ENCODE measurements at regions not wholly inside any gene's neighbourhood (a gene's known extent, or its start where the extent isn't known, plus 50 kb on each side); places are given as distances from the start of the nearest gene placed in this dataset.
A peak's percentile ranks its signal among the peaks of the same experiment; 100 is the strongest.

DNA sequence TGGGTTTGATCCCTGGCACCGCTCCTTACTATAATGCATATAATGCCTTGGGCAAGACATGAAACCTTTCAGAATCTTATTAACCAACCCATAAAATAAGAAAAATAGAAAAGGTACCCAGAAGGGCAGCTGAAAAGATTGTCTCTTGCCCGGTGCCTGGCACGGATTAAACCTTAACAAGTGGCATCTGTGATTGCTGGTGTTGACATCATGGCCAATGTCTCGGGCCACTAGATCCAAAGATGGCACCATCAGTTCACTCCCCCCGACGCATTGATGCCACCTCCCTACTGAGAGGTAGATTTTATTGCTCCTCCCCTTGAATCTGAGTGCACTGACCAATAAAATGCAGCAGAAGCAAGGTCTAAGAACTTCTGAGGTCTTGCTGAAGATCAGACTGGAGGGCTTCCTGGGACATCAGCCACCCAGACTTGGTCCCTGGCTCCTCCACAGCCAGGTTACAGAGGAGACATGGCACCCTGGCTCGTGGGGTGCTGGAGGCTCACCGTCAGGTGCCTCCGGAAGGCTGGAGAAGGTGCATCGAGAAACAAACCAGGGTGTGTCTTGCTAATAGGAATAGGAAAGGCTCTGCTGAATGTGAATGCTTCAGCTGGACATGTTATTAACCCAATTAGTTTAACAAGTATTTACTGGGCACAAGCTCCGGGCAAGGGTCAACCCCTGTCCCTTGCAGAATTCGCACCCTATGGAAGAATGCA lies 80.0 kb upstream of the COL5A1 start:
- no peak for DNase-seq (ENCODE audit: low spot score)

DNA sequence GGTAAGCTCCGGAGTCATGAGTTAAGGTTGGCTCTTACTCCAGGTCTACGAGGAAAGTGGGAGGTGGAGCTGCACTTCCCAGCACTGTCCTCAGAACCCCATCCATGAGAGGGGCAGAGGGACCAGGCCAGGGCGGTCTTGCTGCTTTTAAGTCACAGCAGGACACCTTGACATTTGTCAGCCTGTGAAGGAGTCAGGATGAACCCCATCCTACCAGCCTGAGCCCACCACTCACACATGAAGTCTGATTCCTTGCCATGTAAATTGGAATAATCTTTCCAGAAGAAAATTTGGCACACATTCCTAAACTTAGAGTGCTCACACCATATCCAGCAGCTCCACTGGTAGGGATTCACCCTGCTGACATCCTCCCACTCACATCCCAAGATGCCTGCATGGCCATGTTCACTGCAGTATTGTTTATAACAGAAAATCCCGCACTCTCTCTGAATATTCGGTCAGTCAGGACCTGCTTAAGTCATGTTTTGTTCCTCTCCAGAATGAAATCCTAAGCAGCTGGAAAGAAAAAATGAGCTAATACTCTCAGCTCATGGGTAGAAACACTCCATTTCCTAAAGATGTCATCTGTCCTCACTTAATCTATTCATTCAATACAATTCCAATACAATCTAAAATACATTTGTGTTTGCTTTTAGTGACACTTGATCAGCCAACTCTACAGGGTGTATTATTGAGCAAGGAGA lies 79.3 kb upstream of the COL5A1 start:
- no peak for DNase-seq (ENCODE audit: low spot score)

DNA sequence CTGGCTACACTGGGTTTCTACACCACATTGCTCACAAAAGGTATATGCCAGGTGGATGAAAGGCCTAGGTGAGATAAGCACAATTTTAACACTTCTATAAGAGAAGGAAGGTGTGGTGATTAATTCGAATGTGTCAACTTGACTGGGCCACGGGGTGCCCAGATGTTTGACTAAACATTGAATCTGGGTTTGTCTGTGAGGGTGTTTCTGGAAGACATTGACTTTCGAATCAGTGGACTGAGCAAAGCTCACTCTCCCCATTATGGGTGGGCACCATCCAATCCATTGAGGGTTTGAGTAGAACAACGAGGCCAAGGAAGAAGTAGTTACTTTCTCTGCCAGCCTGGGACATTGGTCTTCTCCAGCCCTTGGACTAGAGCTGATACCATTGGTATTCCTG lies 78.2 kb upstream of the COL5A1 start:
- DNase-seq (ENCODE audit: low spot score): no peak

DNA sequence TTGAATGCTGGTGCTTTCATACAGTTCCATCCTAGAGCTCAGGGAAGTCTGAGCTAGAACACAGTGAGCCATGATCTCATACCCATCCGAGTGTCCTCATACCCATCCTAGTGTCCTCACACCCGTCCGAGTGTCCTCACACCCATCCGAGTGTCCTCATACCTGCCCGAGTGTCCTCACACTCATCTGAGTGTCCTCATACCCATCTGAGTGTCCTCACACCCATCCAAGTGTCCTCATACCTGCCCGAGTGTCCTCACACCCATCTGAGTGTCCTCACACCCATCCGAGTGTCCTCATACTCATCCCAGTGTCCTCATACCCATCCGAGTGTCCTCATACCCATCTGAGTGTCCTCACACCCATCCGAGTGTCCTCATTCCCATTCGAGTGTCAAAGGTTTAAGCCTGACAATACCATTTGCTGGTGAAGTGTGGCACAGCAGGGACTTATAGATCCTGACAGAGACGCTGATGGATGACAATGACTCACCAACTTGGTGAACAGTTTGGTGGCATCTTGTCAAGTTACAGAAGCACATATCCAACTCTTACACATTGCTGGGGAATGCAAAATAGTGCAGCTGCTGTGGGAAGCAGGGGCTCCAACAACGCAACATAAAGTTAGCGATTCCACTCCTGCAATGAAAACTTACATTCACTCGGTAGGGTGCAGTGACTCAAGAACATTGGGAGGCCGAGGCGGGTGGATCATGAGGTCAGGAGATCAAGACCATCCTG lies 77.0 kb upstream of the COL5A1 start:
- DNase-seq (ENCODE audit: low spot score): no peak

DNA sequence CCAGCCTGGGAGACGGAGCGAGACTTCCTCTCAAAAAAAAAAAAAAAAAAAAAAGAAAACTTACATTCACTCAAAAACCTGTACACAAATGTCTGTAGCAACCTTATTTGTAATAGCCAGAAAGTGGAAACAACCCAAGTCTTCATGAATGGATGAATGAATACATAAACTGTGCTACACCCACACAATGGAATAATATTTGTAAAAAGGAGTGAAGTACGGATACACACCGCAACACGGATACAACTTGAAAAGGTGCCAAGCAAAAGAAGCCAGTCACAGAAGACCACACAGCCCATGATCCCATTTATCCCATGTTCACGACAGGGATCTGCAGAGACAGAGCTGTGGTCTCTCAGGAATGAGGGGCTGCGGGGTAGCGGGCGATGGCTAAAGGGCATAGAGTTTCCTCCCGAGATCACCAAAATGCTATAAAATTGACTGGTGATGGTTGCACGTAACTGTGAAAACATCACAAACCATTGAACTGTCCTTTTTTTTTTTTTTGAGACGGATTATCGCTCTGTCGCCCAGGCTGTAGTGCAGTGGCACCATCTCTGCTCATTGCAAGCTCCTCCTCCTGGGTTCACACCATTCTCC lies 76.2 kb upstream of the COL5A1 start:
- DNase-seq (ENCODE audit: low spot score): no peak

DNA sequence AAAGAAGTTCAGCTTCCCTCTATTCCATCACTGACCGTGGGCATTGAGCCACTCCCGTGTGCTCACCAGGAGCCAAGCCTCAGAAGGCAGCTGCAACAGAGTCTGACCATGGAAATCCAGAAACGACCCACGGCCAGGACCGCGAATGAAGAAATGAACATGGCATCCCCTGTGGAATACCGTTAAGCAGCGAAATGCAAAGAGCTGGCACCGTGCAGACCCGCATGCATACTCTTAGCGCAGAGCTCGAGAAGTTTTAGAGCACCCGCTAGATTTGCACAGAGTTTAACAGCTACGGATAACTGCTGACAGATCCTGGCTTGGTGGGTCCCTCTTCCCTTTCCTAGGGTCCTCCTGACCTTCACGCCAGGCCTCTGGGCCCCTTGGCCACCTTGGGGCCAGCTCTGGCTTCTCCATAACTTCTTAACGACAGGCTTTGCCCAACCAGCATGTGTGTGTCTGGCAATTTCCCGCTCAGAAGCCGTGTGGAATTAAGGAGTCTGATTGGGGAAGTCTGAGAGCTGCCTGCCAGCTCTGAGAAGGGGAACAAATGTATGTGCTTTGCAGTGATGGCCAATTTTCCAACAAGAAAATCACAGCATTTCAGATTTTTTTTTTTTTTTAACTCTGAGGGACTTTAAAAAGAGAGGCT lies 75.3 kb upstream of the COL5A1 start:
- no peak for DNase-seq (ENCODE audit: low spot score)

DNA sequence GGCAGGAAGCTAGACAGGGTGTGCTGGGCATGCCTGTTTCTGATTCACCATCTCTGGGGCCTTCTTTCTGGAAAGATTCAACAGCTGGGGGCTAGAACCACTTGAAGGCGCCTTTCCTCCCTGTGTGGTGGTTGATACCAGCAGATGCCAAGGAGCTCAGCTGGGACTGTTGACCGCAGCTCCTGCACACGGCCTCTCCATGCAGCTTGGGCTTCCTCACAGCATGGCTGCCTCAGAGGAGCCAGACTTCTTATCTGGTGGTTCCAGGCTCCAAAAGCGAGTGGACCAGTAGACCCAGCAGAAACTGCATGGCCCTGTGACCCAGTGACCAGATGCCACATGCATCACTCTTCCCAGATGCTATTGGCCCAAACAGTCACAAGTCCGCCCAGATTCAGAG lies 74.7 kb upstream of the COL5A1 start:
- DNase-seq (ENCODE audit: low spot score): no peak

DNA sequence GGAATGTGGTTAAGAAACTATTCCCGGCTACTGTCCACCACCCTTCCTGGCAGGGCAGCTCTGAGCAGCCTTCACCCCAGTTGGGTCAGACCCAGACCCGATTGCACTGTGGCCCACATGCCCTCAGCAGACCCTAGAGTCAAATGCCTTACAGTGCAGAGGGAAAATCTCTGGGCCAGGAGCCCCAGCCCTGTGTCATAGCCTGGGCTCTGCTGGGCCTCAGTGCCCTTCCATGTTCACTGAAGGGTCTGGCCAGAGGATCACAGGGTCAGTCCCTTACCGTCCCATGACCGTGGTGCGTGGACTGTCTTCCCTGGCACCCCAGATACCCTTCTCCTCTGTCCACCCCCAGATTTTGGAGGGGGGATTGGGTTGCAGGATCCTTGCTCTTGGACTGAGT lies 73.5 kb upstream of the COL5A1 start:
- no peak for DNase-seq (ENCODE audit: low spot score)

DNA sequence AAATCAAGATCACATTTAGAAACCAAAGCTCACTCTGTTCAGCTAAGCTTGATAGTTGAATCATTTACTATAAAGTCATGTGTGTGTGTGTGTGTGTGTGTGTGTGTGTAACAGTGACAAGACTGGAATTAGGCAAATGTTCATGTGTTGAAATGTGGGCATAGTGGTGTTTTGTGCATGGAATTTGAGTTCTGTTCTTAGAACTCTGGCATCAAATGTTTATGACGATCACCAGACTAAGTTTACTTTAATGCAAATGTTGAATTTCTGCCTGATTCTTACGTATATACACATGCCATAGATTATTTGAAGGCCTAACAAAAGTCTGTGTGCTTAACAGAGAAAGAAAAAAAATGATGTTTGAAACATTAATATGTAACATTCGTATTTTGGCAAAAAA lies 72.8 kb upstream of the COL5A1 start:
- DNase-seq (ENCODE audit: low spot score): no peak

DNA sequence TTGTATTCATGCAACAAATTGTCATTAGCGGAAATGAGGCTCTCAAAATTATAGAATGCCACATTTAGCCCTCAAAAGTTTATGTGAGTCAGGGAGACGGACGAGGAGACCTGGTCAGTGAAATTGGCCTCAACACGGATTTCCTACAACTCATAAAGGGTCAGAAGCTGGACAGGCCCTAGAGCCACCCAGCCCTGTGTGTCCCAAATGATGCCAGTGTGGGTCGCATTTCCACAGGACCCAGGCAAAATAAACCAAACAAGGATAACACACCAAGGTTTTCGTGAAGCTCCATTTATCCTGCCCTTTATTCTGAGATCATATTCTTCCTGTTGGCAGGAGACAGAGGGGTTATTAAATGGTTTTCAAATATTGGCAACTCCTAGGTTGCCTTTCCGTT lies 72.0 kb upstream of the COL5A1 start:
- DNase-seq (ENCODE audit: low spot score): no peak

DNA sequence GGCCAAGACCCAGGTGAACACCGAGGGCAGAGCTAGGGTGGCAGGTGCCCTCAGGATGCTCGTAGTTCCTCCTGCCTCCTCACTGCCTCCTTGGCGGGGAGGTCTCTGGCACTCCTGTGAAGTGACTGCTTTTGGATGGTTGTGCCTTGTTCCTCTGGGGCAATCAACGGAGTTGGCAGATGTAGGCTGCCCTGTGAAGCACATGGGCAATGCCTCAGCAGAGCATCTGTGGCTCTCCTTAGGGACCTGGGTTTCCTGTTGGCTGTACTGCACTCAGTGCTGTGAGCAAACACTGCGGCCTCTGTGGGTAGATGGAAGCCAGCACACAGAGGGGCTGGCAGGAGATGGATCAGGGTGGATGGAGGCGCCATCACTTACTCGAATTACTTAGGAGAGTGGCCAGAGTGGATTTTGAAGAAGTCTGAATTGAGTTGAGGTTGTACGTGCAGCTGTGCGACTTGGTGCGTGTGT lies 71.4 kb upstream of the COL5A1 start:
- DNase-seq (ENCODE audit: low spot score): no peak

DNA sequence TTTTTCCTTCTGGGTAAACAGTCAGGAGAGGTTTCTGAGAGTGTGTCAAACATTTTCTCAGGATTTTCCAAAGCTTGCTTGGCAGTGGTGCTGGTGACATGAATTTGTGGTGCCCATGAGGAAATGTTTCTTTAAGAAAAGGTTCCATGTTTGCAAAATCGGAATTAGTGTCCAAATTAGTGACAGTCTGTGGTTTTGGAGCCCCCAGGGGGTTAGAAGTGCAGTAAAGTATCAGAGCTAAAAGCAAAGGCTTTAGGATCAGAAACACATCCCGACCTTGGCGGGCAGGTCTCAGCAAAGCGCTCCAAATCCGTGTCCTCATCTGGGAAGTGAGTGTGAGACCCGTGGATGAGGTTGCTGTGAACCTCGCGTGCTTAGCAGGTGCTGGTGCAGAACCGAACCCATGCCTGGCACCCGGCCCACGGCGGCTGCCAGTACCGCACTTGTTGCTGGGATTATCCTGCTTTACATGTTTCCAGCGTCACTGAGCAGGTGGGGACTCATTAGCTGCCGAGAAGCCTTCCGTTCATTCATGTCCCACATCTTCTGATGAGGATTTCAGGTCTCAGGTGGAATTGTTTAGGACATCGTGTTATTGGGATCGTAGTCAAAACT lies 70.8 kb upstream of the COL5A1 start:
- no peak for DNase-seq (ENCODE audit: low spot score)

DNA sequence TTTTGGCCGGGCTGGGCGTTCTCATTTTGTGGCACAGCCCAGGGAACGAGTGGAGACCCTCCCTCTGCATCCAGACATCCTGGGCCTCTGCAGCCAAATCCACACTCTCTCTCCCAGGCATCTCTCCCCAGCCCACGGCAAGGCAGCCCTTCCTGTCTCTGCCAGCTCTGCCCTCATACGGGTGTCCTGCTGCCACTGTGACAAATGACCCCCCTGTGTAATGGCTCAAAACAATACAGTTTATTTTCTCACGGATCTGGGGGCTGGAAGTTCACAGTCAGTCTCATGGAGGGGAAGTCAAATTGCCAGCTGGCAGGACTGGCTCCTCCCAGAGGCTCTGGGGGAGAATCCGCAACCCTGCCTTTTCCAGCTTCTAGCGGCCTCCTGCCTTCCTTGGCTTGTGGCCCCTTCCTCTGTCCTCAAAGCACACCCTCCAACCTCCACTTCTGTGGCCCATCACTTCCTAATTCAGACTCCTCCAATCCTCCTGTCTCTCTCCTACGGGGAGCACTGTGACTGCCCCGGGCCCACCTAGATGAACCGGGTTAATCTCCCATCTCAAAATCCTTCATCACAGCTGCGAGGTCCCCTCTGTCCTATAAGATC lies 70.2 kb upstream of the COL5A1 start:
- no peak for DNase-seq (ENCODE audit: low spot score)

DNA sequence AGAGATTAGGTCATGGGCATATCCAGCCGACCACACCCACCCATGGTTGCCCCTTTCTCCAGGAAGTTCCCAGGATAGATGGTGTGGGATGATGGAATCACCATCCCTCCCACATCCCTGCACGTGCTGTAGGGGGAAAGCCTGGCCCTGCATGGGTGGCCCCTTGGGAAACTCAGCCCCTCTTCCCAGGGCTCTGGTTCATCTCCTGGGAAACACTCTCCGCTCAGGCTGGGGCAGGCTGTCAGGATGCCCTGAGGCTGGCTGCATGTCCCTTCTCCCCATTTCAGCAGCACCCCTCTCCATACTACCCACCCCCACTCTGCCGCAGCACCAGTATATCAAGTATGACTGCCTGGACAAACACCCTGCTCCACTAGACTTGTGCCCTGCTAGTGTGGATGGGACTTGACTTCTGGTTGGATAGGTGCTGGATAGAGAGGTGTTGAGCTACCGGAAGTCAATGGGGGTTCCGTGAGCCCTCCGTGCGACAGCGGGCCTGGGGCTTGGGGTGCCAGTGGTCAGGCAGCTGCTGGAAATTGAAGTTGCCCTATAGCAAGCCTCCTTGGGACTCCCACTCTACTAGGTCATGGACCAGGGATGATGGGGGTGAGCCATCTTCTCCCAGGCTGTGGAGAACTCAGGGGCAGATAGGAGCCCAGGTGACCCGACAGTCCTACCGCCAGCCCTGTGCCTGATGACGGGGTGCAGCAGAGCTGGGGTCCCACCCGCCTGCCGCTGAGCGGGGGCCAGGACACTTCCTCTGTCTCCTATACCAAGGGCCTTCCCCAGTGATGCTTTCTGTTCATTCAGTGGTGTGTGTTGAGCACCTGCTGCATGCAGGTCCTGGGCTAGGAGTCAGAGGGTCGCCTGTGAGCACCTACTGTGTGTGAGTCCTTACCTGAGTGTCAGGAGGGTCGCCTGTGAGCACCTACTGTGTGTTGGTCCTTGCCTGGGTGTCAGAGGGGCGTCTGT lies 69.4 kb upstream of the COL5A1 start:
- peak; percentile 51 for DNase-seq (ENCODE audit: low spot score)

DNA sequence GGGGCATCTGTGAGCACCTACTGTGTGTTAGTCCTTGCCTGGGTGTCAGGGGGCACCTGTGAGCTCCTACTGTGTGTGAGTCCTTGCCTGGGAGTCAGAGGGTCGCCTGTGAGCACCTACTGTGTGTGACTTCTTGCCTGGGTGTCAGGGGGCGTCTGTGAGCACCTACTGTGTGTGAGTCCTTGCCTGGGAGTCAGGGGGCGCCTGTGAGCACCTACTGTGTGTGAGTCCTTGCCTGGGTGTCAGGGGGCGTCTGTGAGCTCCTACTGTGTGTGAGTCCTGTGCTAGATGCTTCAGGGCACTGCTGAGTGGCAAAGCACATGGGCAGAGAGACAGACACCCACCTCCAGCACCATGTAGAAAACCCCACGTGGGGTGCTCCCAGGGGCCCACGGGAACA lies 66.9 kb upstream of the COL5A1 start:
- DNase-seq (ENCODE audit: low spot score): peak; percentile 8

DNA sequence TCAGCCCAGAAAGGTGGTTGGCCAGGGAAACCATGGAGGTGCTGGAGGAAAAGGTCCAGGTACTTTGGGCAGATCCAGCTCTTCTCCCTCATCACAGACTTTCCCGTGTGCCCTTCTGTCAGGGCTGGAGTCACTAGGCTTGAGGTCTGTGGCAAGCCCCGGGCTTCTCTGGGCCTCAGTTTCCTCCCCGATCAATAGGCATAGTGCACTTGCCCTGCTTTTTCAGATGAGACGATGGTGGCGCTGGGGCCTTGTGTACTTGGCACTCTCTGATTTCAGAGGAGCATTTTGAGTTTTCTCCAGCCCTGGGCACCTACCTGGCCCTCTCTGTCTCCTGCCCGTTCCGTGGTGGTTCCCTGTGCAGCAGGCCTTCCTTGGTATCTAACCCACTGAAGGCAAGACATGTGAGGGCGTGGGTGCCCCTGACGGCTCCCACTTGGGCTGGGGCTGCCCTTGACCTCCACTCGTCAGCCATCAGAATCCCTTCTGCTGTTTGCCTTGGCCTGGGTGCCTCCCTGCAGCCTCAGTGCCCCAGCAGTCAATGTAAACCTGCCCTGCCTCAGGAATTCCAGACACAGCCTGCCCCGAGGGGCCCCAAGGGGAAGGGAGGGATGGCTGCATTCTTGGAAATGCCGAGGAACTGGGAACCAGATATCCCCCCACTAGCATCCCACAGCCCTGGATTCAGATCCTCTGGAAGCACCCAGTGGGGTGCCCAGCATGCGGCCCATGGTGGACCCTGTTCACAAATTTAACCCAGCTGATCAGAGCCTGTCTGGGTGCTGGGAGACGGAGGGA lies 66.3 kb upstream of the COL5A1 start:
- DNase-seq (ENCODE audit: low spot score): no peak

DNA sequence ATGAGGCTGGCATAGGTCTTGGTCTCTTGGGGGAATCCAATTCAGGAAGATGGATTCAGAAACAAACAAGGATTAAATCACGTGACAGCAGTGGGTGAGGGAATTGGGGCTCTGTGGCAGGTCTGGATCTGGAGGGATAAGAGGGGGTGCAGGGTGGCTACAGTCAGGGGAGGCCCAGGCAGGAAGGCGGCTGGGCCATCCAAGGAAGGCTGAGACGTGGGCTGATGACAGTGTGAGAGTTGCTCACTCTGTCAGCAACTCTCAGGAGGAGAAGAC lies 65.8 kb upstream of the COL5A1 start:
- no peak for DNase-seq (ENCODE audit: low spot score)

DNA sequence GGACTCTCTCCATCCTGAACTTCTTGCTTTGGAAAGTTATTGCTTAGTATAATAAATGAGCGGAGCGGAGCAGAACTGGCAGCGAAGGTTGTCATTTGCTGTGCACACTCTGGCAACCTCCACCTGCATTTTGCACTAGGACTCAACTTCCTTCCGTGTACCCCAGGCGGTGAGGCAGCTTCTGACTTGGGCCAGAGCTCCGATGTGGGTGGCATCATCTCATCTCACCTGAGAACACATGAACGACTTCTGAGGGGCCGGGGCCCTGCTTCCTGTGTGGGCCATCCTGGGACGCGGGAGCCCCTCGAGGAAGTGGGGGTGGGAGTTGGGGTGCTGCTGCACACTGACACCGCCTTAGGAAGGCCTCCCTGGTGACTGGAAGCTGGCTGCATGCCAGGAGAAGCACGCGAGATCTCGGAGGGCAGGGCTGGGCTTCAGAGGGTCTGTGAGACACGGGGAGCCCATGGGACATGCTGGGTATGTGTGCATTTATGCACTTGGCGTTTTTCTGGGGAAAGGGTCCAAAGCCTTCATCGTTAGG lies 56.5 kb upstream of the COL5A1 start:
- peak; percentile 7 for DNase-seq (ENCODE audit: low spot score)
